Thoracic aorta (tissue), 2 donors: ENCODE measurements at regions not wholly inside any gene's neighbourhood (a gene's known extent, or its start where the extent isn't known, plus 50 kb on each side); places are given as distances from the start of the nearest gene placed in this dataset.

Experiments used
- ATAC-seq: fragments of 150-250 bp; one replicate; pipeline ENCODE4 v1.8.0; 2017; ENCODE audit warnings: low read depth; ENCODE audit not compliant: insufficient number of reproducible peaks, low FRiP score
- DNase-seq: peaks from one replicate; pipeline ENCODE4 v3.0.0-alpha.2; 2020; ENCODE audit warnings: low spot score
- H3K27ac ChIP-seq, 2 donors: fragments of 200-600 bp; sonication (generic); 1 replicate in 1 of 2; 2 replicates in 1 of 2; pipeline ENCODE4 v1.5.1; 2016; ENCODE audit warnings: mild to moderate bottlenecking in 2 of 2, moderate library complexity in 2 of 2
- H3K27me3 ChIP-seq: fragments of 200-600 bp; sonication (generic); replicated peaks from 2 replicates; pipeline ENCODE4 v1.6.0; 2016; ENCODE audit warnings: mild to moderate bottlenecking; ENCODE audit not compliant: insufficient read depth
- H3K36me3 ChIP-seq: fragments of 200-600 bp; sonication (generic); one replicate; pipeline ENCODE4 v1.5.1; 2016
- H3K4me1 ChIP-seq, 2 donors: fragments of 200-600 bp; sonication (generic); 1 replicate in 1 of 2; 2 replicates in 1 of 2; pipeline versions ENCODE4 v1.5.1 to v1.6.0; 2016; ENCODE audit warnings: low read depth in 2 of 2, mild to moderate bottlenecking in 1 of 2; ENCODE audit not compliant: control insufficient read depth in 1 of 2
- H3K4me3 ChIP-seq: fragments of 200-600 bp; sonication (generic); 2 replicates; pipeline ENCODE4 v1.5.1; 2016; ENCODE audit warnings: mild to moderate bottlenecking
- H3K9me3 ChIP-seq: fragments of 200-600 bp; sonication (generic); 2 replicates; pipeline ENCODE4 v1.5.1; 2016
- TF ChIP-seq, protein P1 (sequence below): fragments of 200-600 bp; sonication (generic); IDR thresholded peaks from one replicate; pipeline ENCODE4 v1.5.1; 2019; ENCODE audit warnings: antibody characterized with exemption

DNA sequence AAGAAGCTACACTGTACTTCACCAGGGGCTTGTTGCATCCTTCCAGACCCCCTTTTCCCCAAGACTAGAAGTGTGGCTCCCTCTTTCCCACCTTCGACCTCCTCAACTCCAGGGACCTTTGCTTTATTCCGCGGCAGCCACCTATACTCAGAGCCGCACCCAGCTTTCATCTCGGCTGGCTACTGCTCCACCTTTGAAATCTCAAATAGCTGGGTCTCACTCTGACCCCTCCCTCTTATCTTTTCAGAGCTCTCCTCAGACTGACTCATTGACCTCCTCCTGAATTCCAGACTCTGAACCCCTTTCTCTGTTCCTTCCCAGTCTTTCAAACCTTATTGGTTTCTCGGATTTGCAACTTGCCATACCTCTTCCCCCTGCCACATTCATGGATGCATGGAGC, 144.7 kb upstream of the JUN start:
- Histone ChIP-seq H3K4me1 (peaks cover 5 to 12% of the 10 kb centered on the region in 2 donors), H3K27me3 (no peaks in the 10 kb centered on the region), H3K9me3 (no peaks in the 10 kb centered on the region), H3K36me3 (no peaks in the 10 kb centered on the region), H3K27ac (no peak overlapping the region), H3K4me3 (no peak overlapping the region)
- TF ChIP-seq, protein P1, sequence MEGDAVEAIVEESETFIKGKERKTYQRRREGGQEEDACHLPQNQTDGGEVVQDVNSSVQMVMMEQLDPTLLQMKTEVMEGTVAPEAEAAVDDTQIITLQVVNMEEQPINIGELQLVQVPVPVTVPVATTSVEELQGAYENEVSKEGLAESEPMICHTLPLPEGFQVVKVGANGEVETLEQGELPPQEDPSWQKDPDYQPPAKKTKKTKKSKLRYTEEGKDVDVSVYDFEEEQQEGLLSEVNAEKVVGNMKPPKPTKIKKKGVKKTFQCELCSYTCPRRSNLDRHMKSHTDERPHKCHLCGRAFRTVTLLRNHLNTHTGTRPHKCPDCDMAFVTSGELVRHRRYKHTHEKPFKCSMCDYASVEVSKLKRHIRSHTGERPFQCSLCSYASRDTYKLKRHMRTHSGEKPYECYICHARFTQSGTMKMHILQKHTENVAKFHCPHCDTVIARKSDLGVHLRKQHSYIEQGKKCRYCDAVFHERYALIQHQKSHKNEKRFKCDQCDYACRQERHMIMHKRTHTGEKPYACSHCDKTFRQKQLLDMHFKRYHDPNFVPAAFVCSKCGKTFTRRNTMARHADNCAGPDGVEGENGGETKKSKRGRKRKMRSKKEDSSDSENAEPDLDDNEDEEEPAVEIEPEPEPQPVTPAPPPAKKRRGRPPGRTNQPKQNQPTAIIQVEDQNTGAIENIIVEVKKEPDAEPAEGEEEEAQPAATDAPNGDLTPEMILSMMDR = no peak
- ATAC-seq (no peak), DNase-seq (no peak)

DNA sequence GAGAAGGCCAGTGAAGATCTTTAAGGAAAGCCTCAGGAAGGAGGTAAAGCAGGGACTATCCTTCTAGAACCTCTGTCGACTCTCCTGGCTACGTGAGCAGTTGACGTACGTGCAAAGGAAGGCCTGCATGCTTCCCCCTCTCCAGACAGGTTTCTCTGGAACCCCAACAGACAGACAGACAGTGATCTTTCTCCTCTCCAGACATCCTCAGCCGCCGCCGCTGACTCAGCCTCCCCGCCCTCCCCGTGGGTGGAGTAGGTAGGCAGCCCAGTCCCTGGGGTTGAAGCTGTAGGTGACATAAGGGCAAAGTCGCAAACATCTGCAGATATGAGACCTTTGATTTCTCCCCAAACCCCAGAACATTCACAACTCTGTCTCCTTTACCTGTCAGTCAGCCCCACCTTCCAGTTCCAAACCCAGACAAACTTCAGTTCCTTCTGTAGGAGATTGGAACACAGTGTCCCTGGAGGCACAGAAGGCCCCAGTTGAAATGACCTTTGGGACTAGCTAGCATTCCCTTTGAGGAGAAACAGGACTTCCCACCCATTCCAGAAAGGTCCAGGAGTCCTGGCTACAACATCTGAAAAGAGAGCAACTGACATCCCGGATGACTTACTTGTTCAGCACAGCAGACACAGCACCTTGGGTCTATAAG, 146.0 kb upstream of the JUN start:
- H3K27ac ChIP-seq = no peak overlapping the region
- H3K4me3 ChIP-seq = no peak overlapping the region
- ATAC-seq = no peak
- DNase-seq = no peak
- H3K4me1 ChIP-seq = peaks cover 5 to 12% of the 10 kb centered on the region in 2 donors
- H3K9me3 ChIP-seq = no peaks in the 10 kb centered on the region
- no peaks in the 10 kb centered on the region for H3K36me3 ChIP-seq
- TF ChIP-seq, protein P1 = no peak
- no peaks in the 10 kb centered on the region for H3K27me3 ChIP-seq

DNA sequence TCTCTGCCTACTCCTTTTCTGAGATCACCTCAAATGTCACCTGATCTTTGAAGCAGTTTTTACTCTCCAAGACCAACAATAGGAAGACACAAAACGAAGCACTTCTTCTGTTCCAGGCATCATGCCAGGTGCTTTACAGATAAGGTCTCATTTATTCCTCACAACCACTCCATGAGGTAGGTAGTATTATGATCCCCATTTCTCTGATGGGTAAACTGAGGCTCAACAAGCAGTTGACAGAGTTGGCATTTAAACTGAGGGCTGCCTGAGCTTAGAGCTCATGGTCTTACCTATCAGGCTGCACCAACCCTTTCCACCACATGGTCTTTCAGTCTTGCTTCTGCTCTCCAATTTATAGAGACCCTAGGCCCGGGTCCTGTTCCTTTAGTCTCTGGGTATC, 147.2 kb upstream of the JUN start:
- DNase-seq (no peak), ATAC-seq (no peak)
- Histone ChIP-seq H3K9me3 (no peaks in the 10 kb centered on the region), H3K4me3 (no peak overlapping the region), H3K4me1 (peaks cover 5 to 12% of the 10 kb centered on the region in 2 donors), H3K36me3 (no peaks in the 10 kb centered on the region), H3K27me3 (no peaks in the 10 kb centered on the region), H3K27ac (no peak overlapping the region)
- TF ChIP-seq, protein P1 = no peak

DNA sequence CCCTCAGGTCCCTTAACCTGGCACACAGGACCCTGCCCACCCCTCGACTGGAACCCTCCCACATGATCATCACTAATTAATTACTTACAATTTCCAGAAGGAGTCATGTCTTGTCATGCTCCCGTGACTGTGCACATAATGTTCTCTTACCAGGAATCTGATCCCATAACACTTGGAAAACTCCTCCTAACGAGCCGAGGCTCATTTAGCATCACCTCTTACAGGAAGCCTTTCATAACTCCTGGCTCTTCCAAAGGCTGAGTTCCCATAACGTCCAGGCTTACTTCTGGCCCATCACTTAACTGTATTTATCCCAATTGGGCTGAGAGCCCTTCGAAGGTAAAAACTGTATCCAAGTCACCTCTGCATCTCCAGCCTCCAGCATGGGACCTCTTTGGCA, 147.9 kb upstream of the JUN start:
- Histone ChIP-seq H3K27ac (no peak overlapping the region), H3K4me3 (no peak overlapping the region), H3K4me1 (peaks cover 5 to 12% of the 10 kb centered on the region in 2 donors), H3K27me3 (no peaks in the 10 kb centered on the region), H3K36me3 (no peaks in the 10 kb centered on the region), H3K9me3 (no peaks in the 10 kb centered on the region)
- DNase-seq (no peak), ATAC-seq (no peak)
- TF ChIP-seq, protein P1 = no peak

DNA sequence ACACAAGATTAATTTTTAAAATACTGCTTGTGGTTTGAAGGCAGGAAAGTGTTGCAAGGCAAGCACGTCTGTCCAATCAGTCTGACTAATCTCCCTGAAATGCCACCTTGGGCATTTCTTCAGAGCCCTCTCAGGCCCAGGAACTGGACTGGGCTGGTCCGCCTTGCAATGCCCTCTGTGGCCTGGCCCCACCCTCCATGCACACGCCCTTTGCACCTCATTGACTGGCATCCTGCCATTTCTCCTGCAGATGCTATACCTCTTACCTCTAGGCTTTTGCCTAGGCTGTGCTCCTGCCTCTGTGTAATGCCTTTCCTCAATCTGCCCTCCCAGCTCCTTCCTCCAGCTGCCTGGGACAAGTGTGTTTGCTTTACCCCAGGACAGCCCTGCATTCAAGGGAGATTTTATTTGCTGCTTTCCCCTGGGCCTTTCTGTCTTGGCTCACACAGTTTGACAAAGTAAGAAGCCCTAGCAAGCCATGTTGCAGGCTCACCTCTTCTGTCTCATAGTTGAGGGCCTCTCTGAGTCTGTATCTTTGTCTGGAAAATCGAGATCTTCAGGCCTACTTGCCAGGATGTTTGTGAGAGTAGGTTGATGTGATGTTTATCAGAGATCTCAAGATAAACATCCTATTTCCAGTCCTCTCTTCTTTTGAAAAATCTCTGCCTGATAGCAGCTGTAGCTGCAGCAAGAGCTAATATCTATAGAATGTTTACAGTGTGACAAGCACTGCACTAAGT, 149.2 kb upstream of the JUN start:
- ATAC-seq = peak; percentile 61
- no peak overlapping the region for H3K4me3 ChIP-seq
- peak overlapping the region in 1 of 2 donors; percentile 31 for H3K27ac ChIP-seq
- no peak for DNase-seq
- H3K9me3 ChIP-seq = no peaks in the 10 kb centered on the region
- peaks cover 5 to 12% of the 10 kb centered on the region in 2 donors for H3K4me1 ChIP-seq
- H3K27me3 ChIP-seq = no peaks in the 10 kb centered on the region
- TF ChIP-seq, protein P1 = no peak
- no peaks in the 10 kb centered on the region for H3K36me3 ChIP-seq
